Adrenal gland (tissue), 9 donors: ENCODE measurements at regions not wholly inside any gene's neighbourhood (a gene's known extent, or its start where the extent isn't known, plus 50 kb on each side); places are given as distances from the start of the nearest gene placed in this dataset.

Source experiments
- DNase-seq, 7 donors: peaks; one replicate each; pipeline ENCODE4 v3.0.0-alpha.2; 2019 to 2020
- H3K27ac ChIP-seq, 5 donors: fragments of 200-600 bp; sonication (generic) in 4 of 5; 1 replicate in 3 of 5; 2 replicates in 2 of 5; pipeline versions ENCODE4 v1.5.1 to v1.8.0; 2016 to 2020; ENCODE audit warnings: mild to moderate bottlenecking in 1 of 5
- H3K27me3 ChIP-seq: fragments of 200-600 bp; 2 replicates; pipeline ENCODE4 v1.8.0; 2021
- H3K36me3 ChIP-seq, 2 donors: fragments of 200-600 bp; replicated peaks in 1 of 2; 1 replicate in 1 of 2; 2 replicates in 1 of 2; pipeline versions ENCODE4 v1.5.1 to v1.8.0; 2018 to 2022
- H3K4me1 ChIP-seq, 2 donors: fragments of 200-600 bp; replicated peaks in 1 of 2; 1 replicate in 1 of 2; 2 replicates in 1 of 2; pipeline versions ENCODE4 v1.5.1 to v1.8.0; 2018 to 2021
- H3K4me3 ChIP-seq, 4 donors: fragments of 200-600 bp; sonication (generic) in 3 of 4; one replicate each; pipeline ENCODE4 v1.5.1; 2016 to 2018
- H3K9me3 ChIP-seq, 3 donors: fragments of 200-600 bp; sonication (generic) in 1 of 3; replicated peaks in 1 of 3; 1 replicate in 2 of 3; 2 replicates in 1 of 3; pipeline versions ENCODE4 v1.5.1 to v1.8.0; 2016 to 2021
- CTCF ChIP-seq, 6 experiments: fragments of 450-650 bp in 4 of 6; fragments of 200-600 bp in 2 of 6; sonication (generic) in 1 of 6; IDR thresholded peaks; 1 replicate in 5 of 6; 2 replicates in 1 of 6; pipeline versions ENCODE4 v1.5.1 to v1.8.0; 2016 to 2021; ENCODE audit warnings: antibody characterized with exemption in 6 of 6, mild to moderate bottlenecking in 2 of 6, moderate library complexity in 1 of 6
- POLR2A ChIP-seq, 2 donors: fragments of 450-650 bp; IDR thresholded peaks; one replicate each; pipeline ENCODE4 v1.6.1; 2017; ENCODE audit warnings: antibody characterized with exemption in 2 of 2, mild to moderate bottlenecking in 2 of 2, moderate library complexity in 1 of 2
- WGBS, 4 donors: extraction: QIAGEN DNeasy Blood & Tissue Kit in 2 of 4; methylation state at CpG; one replicate each; pipeline versions ENCODE4 v1.1.5 to v1.1.7; 2013 to 2017; 5-methylcytosine and 5-hydroxymethylcytosine counted together
- intact Hi-C, 2 donors: fragments of 100-400 bp; cut with DNase I; formaldehyde crosslinking; loops; one replicate each; pipeline versions ENCODE4 v1.14.1 to v1.15.0; 2022 to 2023
- donor health status: healthy with polysubstance abuse.
- donor health status: Bipolar disorder and iron deficiency.
- donor health status: DM: yes; HTN: yes; CAD: no.
- donor health status: DM: no; HTN: no; CAD: no.
- donor health status: DM: no; HTN: no; CAD: no.

DNA sequence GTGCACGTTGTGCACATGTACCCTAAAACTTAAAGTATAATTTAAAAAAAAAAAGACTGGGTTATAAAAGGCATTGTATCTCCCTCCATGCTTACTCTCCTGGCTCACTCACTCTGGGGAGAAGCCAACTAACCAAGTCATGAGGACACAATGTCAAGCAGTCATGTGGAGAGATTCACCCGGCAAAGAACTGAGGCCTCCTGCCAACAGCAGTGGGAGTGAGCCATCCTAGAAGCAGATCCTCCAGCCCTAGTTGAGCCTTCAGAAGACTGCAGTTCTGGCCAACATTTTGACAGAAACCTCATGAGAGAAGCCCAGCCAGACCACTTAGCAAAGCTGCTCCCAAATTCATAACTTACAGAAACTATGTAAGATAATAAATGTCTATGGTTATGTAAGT, 521.7 kb upstream of the FZD8 start:
- intact Hi-C loops = no loop called here
- H3K27ac ChIP-seq = no peak overlapping the region
- DNase-seq = no peak
- H3K9me3 ChIP-seq = no peaks in the 10 kb centered on the region
- no peaks in the 10 kb centered on the region for H3K27me3 ChIP-seq
- no peaks in the 10 kb centered on the region for H3K4me1 ChIP-seq
- no peak overlapping the region for H3K4me3 ChIP-seq
- TF ChIP-seq CTCF (IDR thresholded peaks at IDR 0.05) (no peak), POLR2A (IDR thresholded peaks at IDR 0.05) (no peak)
- WGBS, 4 donors = 89% methylated on average over 2 of the region's 2 CpGs
- no peaks in the 10 kb centered on the region for H3K36me3 ChIP-seq

GRCh38 chr10:36157486-36157885, 515.4 kb upstream of the FZD8 start:
- TF ChIP-seq CTCF (IDR thresholded peaks at IDR 0.05) (no peak), POLR2A (IDR thresholded peaks at IDR 0.05) (no peak)
- intact Hi-C loops = no loop called here

DNA sequence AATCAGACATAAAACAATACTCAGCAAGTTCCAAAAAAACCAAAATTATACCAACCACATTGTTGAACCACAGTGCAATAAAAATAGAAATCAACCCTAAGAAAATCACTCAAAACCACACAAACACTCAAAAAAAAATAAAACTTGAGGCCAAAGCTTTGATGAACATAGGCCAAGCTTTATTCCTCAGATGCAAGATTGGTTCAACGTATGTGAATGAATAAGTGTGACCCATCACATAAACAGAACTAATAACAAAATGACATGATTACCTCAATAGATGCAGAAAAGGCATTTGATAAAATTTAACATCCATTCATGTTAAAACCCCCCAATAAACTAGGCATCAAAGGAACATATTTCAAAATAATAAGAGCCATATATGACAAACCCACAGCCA, 506.1 kb upstream of the FZD8 start:
- no peaks in the 10 kb centered on the region for H3K27me3 ChIP-seq
- H3K4me1 ChIP-seq = no peaks in the 10 kb centered on the region
- no peaks in the 10 kb centered on the region for H3K36me3 ChIP-seq
- 88 to 100% (median 88%) methylated on average over 1 of the region's 1 CpG for WGBS, 4 donors
- TF ChIP-seq POLR2A (IDR thresholded peaks at IDR 0.05) (no peak), CTCF (IDR thresholded peaks at IDR 0.05) (no peak)
- intact Hi-C loops = no loop called here
- no peaks in the 10 kb centered on the region for H3K9me3 ChIP-seq
- no peak overlapping the region for H3K4me3 ChIP-seq
- no peak for DNase-seq
- H3K27ac ChIP-seq = no peak overlapping the region

More at GRCh38 chr10:36157486-36157885, 515.4 kb upstream of the FZD8 start:
- Histone ChIP-seq H3K27ac (no peak overlapping the region), H3K27me3 (no peaks in the 10 kb centered on the region), H3K4me3 (no peak overlapping the region), H3K4me1 (no peaks in the 10 kb centered on the region), H3K9me3 (no peaks in the 10 kb centered on the region), H3K36me3 (no peaks in the 10 kb centered on the region)
- DNase-seq = no peak
- 23 to 40% (median 33%) methylated on average over 3 of the region's 3 CpGs for WGBS, 4 donors

DNA sequence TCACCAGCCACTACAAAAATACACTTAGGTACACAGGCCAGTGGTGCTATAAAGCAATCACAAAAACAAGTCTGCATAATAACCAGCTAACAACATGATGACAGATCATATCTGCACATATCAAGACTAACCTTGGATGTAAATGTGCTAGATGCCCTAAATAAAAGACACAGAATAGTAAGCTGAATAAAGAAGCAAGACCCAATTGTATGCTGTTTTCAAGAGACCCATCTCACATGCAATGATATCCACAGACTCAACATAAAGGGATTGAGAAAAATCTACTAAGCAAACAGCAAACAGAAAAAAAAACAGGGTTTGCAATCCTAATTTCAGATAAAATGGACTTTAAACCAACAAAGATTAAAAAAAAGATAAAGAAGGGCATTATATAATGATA, 505.4 kb upstream of the FZD8 start:
- no peaks in the 10 kb centered on the region for H3K36me3 ChIP-seq
- no peaks in the 10 kb centered on the region for H3K4me1 ChIP-seq
- intact Hi-C loops = no loop called here
- H3K27ac ChIP-seq = no peak overlapping the region
- no peak overlapping the region for H3K4me3 ChIP-seq
- no peaks in the 10 kb centered on the region for H3K9me3 ChIP-seq
- no peak for TF ChIP-seq CTCF (IDR thresholded peaks at IDR 0.05)
- no peak for TF ChIP-seq POLR2A (IDR thresholded peaks at IDR 0.05)
- H3K27me3 ChIP-seq = no peaks in the 10 kb centered on the region
- DNase-seq = no peak
